ENCODE measurements at regions not wholly inside any gene's neighbourhood (a gene's known extent, or its start where the extent isn't known, plus 50 kb on each side); places are given as distances from the start of the nearest gene placed in this dataset.

DNA sequence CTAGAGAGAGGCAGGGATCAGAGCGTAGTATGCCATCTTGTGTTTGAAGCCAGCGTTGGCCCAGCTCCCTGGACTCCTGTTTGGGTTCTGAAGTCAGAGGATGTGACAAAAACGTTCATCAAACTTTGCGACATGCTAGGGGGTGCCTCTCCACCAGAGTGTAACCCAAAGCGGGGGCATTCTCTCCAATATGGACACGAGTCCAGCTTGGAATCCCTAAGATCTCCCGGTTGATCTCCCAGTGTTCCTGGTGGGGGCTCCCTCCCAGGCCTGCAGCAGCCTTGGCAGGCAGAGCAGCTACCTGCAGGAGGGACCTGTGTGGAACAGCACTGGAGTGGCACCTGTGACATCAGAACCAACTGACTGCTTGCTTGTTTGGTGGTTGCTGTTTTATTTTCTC is 218.8 kb upstream of the ECI2 start:
- Histone ChIP-seq H3K27me3 (ENCODE audit: control insufficient read depth, insufficient read depth, low read length) (no peaks in the 10 kb centered on the region), H3K36me3 (ENCODE audit: control insufficient read depth, insufficient read depth, low read length) (no peaks in the 10 kb centered on the region), H3K4me3 (ENCODE audit: low read depth, low read length) (no peak overlapping the region)
- TF ChIP-seq, protein P1, sequence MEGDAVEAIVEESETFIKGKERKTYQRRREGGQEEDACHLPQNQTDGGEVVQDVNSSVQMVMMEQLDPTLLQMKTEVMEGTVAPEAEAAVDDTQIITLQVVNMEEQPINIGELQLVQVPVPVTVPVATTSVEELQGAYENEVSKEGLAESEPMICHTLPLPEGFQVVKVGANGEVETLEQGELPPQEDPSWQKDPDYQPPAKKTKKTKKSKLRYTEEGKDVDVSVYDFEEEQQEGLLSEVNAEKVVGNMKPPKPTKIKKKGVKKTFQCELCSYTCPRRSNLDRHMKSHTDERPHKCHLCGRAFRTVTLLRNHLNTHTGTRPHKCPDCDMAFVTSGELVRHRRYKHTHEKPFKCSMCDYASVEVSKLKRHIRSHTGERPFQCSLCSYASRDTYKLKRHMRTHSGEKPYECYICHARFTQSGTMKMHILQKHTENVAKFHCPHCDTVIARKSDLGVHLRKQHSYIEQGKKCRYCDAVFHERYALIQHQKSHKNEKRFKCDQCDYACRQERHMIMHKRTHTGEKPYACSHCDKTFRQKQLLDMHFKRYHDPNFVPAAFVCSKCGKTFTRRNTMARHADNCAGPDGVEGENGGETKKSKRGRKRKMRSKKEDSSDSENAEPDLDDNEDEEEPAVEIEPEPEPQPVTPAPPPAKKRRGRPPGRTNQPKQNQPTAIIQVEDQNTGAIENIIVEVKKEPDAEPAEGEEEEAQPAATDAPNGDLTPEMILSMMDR (IDR thresholded peaks at IDR 0.05; ENCODE audit: insufficient read depth, low read depth, low read length), result no peak
- POLR2A ChIA-PET, result no interaction called here
- CTCF ChIA-PET, result interaction anchor here (1.2 to 1.6 kb wide), 2 partner anchors 9 to 34 kb away, joined by 3 to 4 read pairs; no protein-coding TSS in a partner anchor
- DNase-seq (ENCODE audit: low read depth), result no peak

DNA sequence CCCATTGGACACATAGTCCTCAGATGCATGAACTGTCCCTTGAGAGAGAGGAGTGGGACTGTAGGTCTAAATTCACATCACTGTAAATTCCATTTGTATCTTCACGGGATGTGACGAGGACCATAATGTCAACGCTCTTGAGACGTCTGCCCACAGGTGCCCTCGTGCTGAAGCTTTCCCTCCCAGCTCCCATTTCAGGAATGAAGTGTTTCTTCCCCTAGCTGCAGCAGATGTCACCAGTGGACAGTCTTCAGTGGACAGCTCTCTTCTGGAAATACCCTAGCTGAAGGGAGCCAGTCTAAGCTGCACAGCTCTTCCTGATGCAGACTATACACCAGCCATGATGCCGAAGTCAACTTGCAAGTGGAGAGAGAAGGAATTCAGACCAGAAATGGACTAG is 217.4 kb upstream of the ECI2 start:
- ChIA-PET CTCF (interaction anchor here (1.0 to 1.5 kb wide), 2 partner anchors 30 to 678 kb away, joined by 4 to 6 read pairs; no protein-coding TSS in a partner anchor), POLR2A (no interaction called here)
- TF ChIP-seq, protein P1 (IDR thresholded peaks at IDR 0.05; ENCODE audit: insufficient read depth, low read depth, low read length), result no peak
- DNase-seq (ENCODE audit: low read depth), result no peak
- Histone ChIP-seq H3K27me3 (ENCODE audit: control insufficient read depth, insufficient read depth, low read length) (no peaks in the 10 kb centered on the region), H3K4me3 (ENCODE audit: low read depth, low read length) (no peak overlapping the region), H3K36me3 (ENCODE audit: control insufficient read depth, insufficient read depth, low read length) (no peaks in the 10 kb centered on the region)

DNA sequence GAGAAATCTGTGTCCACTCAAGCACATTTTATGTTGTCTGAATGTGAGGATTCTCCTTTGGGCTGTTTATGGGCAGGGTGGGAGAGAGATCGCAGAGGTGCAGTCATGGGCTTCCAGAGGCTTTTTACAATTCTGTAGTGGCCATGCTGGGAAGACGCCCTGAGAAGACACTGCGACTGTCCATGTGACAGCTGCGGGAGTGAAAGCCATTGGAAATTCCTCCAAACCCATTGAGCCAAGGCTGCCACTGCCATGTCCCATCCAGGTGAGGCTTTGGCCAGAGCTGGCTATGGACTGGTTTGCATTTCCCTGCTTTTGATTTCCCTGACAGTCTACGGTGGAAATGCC is 216.9 kb upstream of the ECI2 start:
- TF ChIP-seq, protein P1 (IDR thresholded peaks at IDR 0.05; ENCODE audit: insufficient read depth, low read depth, low read length), result no peak; the same call in 1 of the 2 replicates
- H3K27me3 ChIP-seq (ENCODE audit: control insufficient read depth, insufficient read depth, low read length), result no peaks in the 10 kb centered on the region
- ChIA-PET POLR2A (no interaction called here), CTCF (interaction anchor here (1.5 kb wide), 1 partner anchor 30 kb away, joined by 6 read pairs; no protein-coding TSS in a partner anchor)
- no peaks in the 10 kb centered on the region for H3K36me3 ChIP-seq (ENCODE audit: control insufficient read depth, insufficient read depth, low read length)
- H3K4me3 ChIP-seq (ENCODE audit: low read depth, low read length), result peak overlapping the region; percentile 19
- no peak for DNase-seq (ENCODE audit: low read depth)

DNA sequence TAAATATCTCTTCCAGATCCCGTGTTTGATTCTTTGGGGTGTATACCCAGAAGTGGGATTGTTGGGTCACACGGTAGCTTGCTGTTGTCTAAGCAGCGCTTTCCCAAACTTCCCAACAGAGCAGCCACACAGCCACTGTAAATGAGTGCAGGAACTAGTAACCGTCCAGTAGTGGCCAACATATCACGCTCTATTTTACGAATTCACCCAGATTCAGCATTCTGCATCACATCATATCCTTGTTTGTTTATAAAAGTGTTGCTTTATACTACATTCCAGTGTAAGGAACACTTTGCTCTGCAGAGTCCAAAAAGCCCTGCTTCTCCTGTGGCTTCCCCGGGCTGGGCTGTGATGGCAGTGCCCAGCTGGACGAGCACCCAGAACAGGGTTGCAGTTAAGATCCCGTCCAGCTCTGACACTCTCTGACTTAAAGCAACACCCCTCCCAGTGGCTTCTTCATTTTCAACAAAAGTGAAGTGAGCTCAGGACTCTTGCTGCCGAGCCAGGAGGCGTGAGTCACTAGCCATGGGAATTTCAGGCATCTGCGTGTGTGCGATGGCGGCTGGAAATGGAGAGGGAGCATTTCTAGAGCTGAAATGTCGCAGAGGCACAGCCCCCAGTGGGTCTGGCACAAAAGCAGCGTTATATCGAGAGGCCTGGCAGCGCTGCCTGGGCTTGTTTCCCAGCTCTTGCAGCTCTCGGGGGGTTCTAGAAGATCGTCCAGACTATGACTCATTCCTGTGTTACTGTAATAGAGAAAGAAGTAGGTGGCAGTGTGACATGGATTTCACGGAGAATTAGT is 216.3 kb upstream of the ECI2 start:
- no peaks in the 10 kb centered on the region for H3K27me3 ChIP-seq (ENCODE audit: control insufficient read depth, insufficient read depth, low read length)
- peak overlapping the region; percentile 19 for H3K4me3 ChIP-seq (ENCODE audit: low read depth, low read length)
- CTCF ChIA-PET, result interaction anchor here (1.5 kb wide), 1 partner anchor 29 kb away, joined by 6 read pairs; no protein-coding TSS in a partner anchor
- POLR2A ChIA-PET, result no interaction called here
- no peaks in the 10 kb centered on the region for H3K36me3 ChIP-seq (ENCODE audit: control insufficient read depth, insufficient read depth, low read length)
- DNase-seq (ENCODE audit: low read depth), result peak; percentile 89
- TF ChIP-seq, protein P1 (IDR thresholded peaks at IDR 0.05; ENCODE audit: insufficient read depth, low read depth, low read length), result peak; percentile 21; the same call in 1 of the 2 replicates

DNA sequence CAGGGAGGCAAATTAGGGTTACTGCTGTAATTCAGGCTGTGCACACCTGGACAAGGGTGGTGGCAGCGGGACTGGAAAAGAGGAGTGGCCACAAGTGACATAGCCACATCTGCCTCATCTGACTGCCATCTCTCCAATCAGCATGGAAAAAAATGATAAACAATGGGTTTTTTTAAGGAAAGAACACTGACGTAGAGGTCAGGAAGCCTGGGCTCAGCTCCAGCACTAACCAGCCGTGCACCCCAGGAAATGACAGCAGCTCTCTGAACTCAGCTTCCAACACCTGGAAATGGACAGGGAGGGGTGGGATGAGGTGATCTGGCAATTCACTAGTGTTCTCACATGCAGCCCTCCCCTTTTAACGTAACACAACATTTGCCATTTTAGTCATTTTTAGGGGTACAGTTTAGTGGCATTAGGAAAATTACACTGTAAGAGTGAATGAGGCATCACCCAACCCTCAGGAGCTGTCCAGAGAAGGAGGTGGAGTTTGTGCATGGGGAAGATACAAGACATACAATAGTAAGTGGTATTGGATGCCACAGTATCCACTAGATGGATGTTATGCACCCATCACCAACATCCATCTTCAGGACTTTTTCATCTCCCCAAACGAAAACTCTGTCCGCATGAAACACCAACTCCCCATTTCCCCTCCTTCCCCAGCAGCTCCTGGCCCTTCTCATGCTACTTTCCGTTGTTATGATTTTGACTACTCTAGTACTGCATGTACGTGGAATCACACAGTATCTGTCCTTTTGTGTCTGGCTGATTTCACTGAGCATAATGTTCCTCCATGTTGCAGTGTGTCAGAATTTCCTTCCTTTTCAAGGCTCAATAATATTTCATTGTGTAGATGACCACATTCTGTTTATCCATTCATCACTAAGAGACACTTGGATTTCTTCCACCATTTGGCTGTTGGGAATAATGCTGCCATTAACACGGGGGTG is 215.5 kb upstream of the ECI2 start:
- Histone ChIP-seq H3K36me3 (ENCODE audit: control insufficient read depth, insufficient read depth, low read length) (no peaks in the 10 kb centered on the region), H3K27me3 (ENCODE audit: control insufficient read depth, insufficient read depth, low read length) (no peaks in the 10 kb centered on the region), H3K4me3 (ENCODE audit: low read depth, low read length) (no peak overlapping the region; the same call in 1 of the 2 replicates)
- TF ChIP-seq, protein P1 (IDR thresholded peaks at IDR 0.05; ENCODE audit: insufficient read depth, low read depth, low read length), result no peak
- ChIA-PET POLR2A (no interaction called here), CTCF (interaction anchor here (1.5 kb wide), 1 partner anchor 28 kb away, joined by 6 read pairs; no protein-coding TSS in a partner anchor)
- no peak for DNase-seq (ENCODE audit: low read depth)
